GM23338 (cell line): ENCODE measurements at regions not wholly inside any gene's neighbourhood (a gene's known extent, or its start where the extent isn't known, plus 50 kb on each side); places are given as distances from the start of the nearest gene placed in this dataset.

Experiments
- ATAC-seq: fragments of 200-7000 bp; cut with Tn5 transposase; 3 replicates; pipeline ENCODE4 v1.9.1; 2020
- DNase-seq: peaks from one replicate; pipeline ENCODE4 v3.0.0-alpha.2; 2015; ENCODE audit warnings: low spot score
- H2AFZ ChIP-seq: fragments of 200-600 bp; sonication (generic); 2 replicates; pipeline ENCODE4 v1.8.0; 2016; ENCODE audit warnings: antibody characterized with exemption, mild to moderate bottlenecking, moderate library complexity
- H3F3A ChIP-seq: fragments of 200-600 bp; sonication (generic); replicated peaks from 2 replicates; pipeline ENCODE4 v1.8.0; 2017; ENCODE audit warnings: antibody characterized with exemption, mixed run types, low read depth
- H3K27ac ChIP-seq: fragments of 200-600 bp; sonication (generic); 2 replicates; pipeline ENCODE4 v1.6.1; 2016; ENCODE audit warnings: low read depth
- H3K27me3 ChIP-seq: fragments of 200-600 bp; sonication (generic); 2 replicates; pipeline ENCODE4 v1.8.0; 2016; ENCODE audit warnings: mild to moderate bottlenecking, mixed run types, moderate library complexity; ENCODE audit not compliant: insufficient read depth
- H3K36me3 ChIP-seq: fragments of 200-600 bp; sonication (generic); 2 replicates; pipeline ENCODE4 v1.8.0; 2016; ENCODE audit warnings: mild to moderate bottlenecking; ENCODE audit not compliant: insufficient read depth
- H3K4me1 ChIP-seq: fragments of 200-600 bp; sonication (generic); 2 replicates; pipeline ENCODE4 v1.8.0; 2016; ENCODE audit warnings: mild to moderate bottlenecking, moderate library complexity; ENCODE audit not compliant: insufficient read depth
- H3K4me2 ChIP-seq: fragments of 200-600 bp; sonication (generic); 2 replicates; pipeline ENCODE4 v1.7.1; 2017; ENCODE audit warnings: mixed run types
- H3K4me3 ChIP-seq: fragments of 200-600 bp; sonication (generic); 2 replicates; pipeline ENCODE4 v1.6.1; 2016; ENCODE audit warnings: mixed run types
- H3K79me2 ChIP-seq: fragments of 200-600 bp; sonication (generic); replicated peaks from 2 replicates; pipeline ENCODE4 v1.8.0; 2017; ENCODE audit warnings: mild to moderate bottlenecking; ENCODE audit not compliant: insufficient read depth
- H3K9me2 ChIP-seq: fragments of 200-600 bp; sonication (generic); 2 replicates; pipeline ENCODE4 v1.8.0; 2017; ENCODE audit not compliant: insufficient read depth
- H4K20me1 ChIP-seq: fragments of 200-600 bp; sonication (generic); replicated peaks from 2 replicates; pipeline ENCODE4 v1.8.0; 2017; ENCODE audit warnings: mild to moderate bottlenecking; ENCODE audit not compliant: insufficient read depth
- H3K27ac Mint-ChIP-seq: 2 replicates; pipeline ENCODE4 v1.8.0; 2020; ENCODE audit warnings: inconsistent platforms, mild to moderate bottlenecking, moderate library complexity, mixed read lengths
- H3K27me3 Mint-ChIP-seq: 3 replicates; pipeline ENCODE4 v1.8.0; 2022; ENCODE audit warnings: low read depth, mild to moderate bottlenecking, moderate library complexity, mixed read lengths, inconsistent platforms; ENCODE audit not compliant: insufficient read depth, poor library complexity
- H3K36me3 Mint-ChIP-seq: 3 replicates; pipeline ENCODE4 v1.8.0; 2021; ENCODE audit warnings: low read depth, mild to moderate bottlenecking, inconsistent platforms, moderate library complexity, mixed read lengths
- H3K4me1 Mint-ChIP-seq: 3 replicates; pipeline ENCODE4 v1.8.0; 2020; ENCODE audit warnings: mild to moderate bottlenecking, inconsistent platforms, mixed read lengths
- H3K4me3 Mint-ChIP-seq: 3 replicates; pipeline ENCODE4 v1.8.0; 2021; ENCODE audit warnings: moderate library complexity, mild to moderate bottlenecking, inconsistent platforms, mixed read lengths
- H3K9me3 Mint-ChIP-seq: 3 replicates; pipeline ENCODE4 v1.8.0; 2020; ENCODE audit warnings: moderate library complexity, mild to moderate bottlenecking, inconsistent platforms, mixed read lengths
- CTCF ChIP-seq, 2 experiments: fragments of 200-600 bp in 1 of 2; sonication (generic) in 1 of 2; conservative IDR thresholded peaks; 2 replicates each; pipeline versions ENCODE4 v1.5.1 to v1.6.1; 2016 to 2017; ENCODE audit warnings: antibody characterized with exemption in 2 of 2, low read depth in 2 of 2, mild to moderate bottlenecking in 2 of 2, moderate library complexity in 1 of 2
- EZH2 ChIP-seq: fragments of 200-600 bp; sonication (generic); IDR thresholded peaks from one replicate; pipeline ENCODE4 v1.8.0; 2017; ENCODE audit warnings: antibody characterized with exemption, mild to moderate bottlenecking, low read depth; ENCODE audit not compliant: unreplicated experiment
- ZNF331 ChIP-seq: fragments of 250-450 bp; sonication (Bioruptor Pico); IDR thresholded peaks from 2 replicates; pipeline ENCODE4 v1.5.0; 2020; ENCODE audit warnings: low read depth, mild to moderate bottlenecking, moderate library complexity
- ZNF462 ChIP-seq: fragments of 250-450 bp; sonication (Bioruptor Pico); IDR thresholded peaks from 2 replicates; pipeline ENCODE4 v1.5.0; 2020; ENCODE audit warnings: mild to moderate bottlenecking, moderate library complexity

GRCh38 chr2:103289105-103289725 is 527.4 kb downstream of the TMEM182 start:
- no peaks in the 10 kb centered on the region for H3F3A ChIP-seq
- H3K4me3 ChIP-seq = no peak overlapping the region
- no peaks in the 10 kb centered on the region for H3K79me2 ChIP-seq
- H3K9me2 ChIP-seq = no peaks in the 10 kb centered on the region
- Mint-ChIP-seq H3K4me1 (peaks cover 50% of the 10 kb centered on the region), H3K27ac (no peak overlapping the region; the same call in 1 of the 2 replicates), H3K4me3 (no peak overlapping the region), H3K36me3 (no peaks in the 10 kb centered on the region), H3K9me3 (no peaks in the 10 kb centered on the region), H3K27me3 (peaks cover 3% of the 10 kb centered on the region)
- DNase-seq = peak; percentile 40
- no peak overlapping the region for H2AFZ ChIP-seq
- H3K4me2 ChIP-seq = peak overlapping the region; percentile 58; the same call in 1 of the 2 replicates
- TF ChIP-seq ZNF331 = no peak
- TF ChIP-seq CTCF (conservative IDR thresholded peaks at IDR 0.05; ENCODE audit: low read depth in 2 of 2) = peak; percentile 45 to 49
- no peaks in the 10 kb centered on the region for H3K27me3 ChIP-seq
- ATAC-seq = peak; percentile 78
- H3K4me1 ChIP-seq = peaks cover 35% of the 10 kb centered on the region
- H3K27ac ChIP-seq = no peak overlapping the region
- no peaks in the 10 kb centered on the region for H4K20me1 ChIP-seq
- H3K36me3 ChIP-seq = no peaks in the 10 kb centered on the region

DNA sequence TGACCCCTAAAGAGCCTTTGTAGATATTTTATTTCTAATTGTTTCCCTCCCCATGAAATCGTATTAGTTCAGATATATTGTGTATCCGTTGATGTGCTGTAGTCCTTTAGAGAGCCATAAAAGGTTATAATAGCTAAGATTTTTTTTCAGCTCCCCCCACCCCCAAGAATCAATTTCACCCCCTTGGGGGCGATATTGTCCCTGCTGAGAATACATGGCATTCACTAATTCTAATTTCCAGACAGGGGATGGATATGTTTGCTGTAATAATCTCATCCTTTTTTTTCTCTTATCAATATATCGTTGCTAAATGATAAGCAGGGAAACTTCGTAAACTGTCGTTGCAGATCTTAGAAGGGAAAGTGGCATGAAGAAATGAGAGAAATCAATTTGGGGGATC is 530.7 kb downstream of the TMEM182 start:
- H3K4me1 Mint-ChIP-seq = peaks cover 62% of the 10 kb centered on the region
- H3K27ac ChIP-seq = no peak overlapping the region
- H3K4me3 Mint-ChIP-seq = peak overlapping the region; percentile 16; the same call in 1 of the 3 replicates

More for the DNA sequence above, 530.7 kb downstream of the TMEM182 start:
- no peaks in the 10 kb centered on the region for H3K9me3 Mint-ChIP-seq
- TF ChIP-seq EZH2 (no peak), ZNF462 (no peak), CTCF (conservative IDR thresholded peaks at IDR 0.05; ENCODE audit: low read depth in 2 of 2) (peak; percentile 52 to 63)
- Histone ChIP-seq H3K4me2 (peak overlapping the region; percentile 65), H3K36me3 (no peaks in the 10 kb centered on the region), H4K20me1 (no peaks in the 10 kb centered on the region), H2AFZ (peak overlapping the region; percentile 95; the same call in 1 of the 2 replicates), H3K9me2 (no peaks in the 10 kb centered on the region), H3K4me1 (peaks cover 36% of the 10 kb centered on the region), H3K79me2 (no peaks in the 10 kb centered on the region), H3F3A (no peaks in the 10 kb centered on the region), H3K4me3 (peak overlapping the region; percentile 41; the same call in 1 of the 2 replicates), H3K27me3 (no peaks in the 10 kb centered on the region)
- DNase-seq (no peak), ATAC-seq (no peak)
- no peaks in the 10 kb centered on the region for H3K36me3 Mint-ChIP-seq
- no peak overlapping the region for H3K27ac Mint-ChIP-seq
- peaks cover 3% of the 10 kb centered on the region for H3K27me3 Mint-ChIP-seq
